ENCODE measurements at regions not wholly inside any gene's neighbourhood (a gene's known extent, or its start where the extent isn't known, plus 50 kb on each side); places are given as distances from the start of the nearest gene placed in this dataset.

DNA sequence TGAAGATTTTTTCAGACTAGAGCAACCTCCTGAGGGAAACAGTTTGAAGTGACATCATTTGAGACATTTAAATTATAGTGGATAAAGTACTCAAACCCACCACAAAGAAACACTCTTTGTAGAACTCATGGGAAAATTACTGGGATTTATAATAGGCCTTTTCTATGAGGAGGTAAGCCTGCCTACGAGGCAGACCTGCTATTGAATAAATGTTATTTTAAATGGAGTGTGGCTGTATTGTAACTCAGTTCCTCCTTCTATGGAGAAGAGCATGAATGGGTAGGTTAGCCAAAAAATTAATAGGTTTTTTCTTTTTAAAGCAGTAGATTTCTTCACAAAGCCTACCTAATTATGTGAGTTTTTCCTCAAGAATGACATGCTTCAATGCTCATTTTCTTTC, 63.7 kb upstream of the PLEKHA5 start:
- H3K4me3 ChIP-seq (ENCODE audit: control insufficient read depth, low read depth, low read length) = no peak overlapping the region
- TF ChIP-seq, protein P1, sequence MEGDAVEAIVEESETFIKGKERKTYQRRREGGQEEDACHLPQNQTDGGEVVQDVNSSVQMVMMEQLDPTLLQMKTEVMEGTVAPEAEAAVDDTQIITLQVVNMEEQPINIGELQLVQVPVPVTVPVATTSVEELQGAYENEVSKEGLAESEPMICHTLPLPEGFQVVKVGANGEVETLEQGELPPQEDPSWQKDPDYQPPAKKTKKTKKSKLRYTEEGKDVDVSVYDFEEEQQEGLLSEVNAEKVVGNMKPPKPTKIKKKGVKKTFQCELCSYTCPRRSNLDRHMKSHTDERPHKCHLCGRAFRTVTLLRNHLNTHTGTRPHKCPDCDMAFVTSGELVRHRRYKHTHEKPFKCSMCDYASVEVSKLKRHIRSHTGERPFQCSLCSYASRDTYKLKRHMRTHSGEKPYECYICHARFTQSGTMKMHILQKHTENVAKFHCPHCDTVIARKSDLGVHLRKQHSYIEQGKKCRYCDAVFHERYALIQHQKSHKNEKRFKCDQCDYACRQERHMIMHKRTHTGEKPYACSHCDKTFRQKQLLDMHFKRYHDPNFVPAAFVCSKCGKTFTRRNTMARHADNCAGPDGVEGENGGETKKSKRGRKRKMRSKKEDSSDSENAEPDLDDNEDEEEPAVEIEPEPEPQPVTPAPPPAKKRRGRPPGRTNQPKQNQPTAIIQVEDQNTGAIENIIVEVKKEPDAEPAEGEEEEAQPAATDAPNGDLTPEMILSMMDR (conservative IDR thresholded peaks at IDR 0.05; ENCODE audit: control insufficient read depth, insufficient read depth, low read depth, low read length) = no peak
- DNase-seq (ENCODE audit: low read depth) = no peak

DNA sequence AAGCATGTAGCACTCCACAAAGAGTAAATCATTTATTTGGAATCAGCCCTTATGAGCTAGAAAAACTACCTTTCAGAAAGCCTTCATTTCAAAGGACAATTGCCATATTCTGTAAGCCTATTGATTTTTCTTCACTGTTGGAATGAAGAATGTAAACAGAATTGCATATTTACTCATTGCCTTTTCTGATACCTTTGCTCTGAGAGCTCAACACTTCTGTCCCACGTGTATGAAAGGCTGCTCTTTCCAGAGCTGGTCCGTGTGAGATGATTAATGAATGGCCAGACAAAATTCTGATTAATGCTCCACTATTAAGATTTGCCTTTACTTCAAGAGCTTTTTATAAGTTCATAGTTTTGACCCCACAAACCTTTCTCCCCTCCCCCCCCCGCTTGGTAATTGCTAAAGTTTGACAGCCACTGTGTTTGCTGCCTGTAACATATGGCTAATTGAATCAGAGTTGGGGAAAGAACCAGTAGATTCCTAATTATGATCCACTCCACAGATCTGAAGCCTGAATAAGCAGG, 63.0 kb upstream of the PLEKHA5 start:
- TF ChIP-seq, protein P1 (conservative IDR thresholded peaks at IDR 0.05; ENCODE audit: control insufficient read depth, insufficient read depth, low read depth, low read length) = no peak
- no peak for DNase-seq (ENCODE audit: low read depth)
- H3K4me3 ChIP-seq (ENCODE audit: control insufficient read depth, low read depth, low read length) = no peak overlapping the region

DNA sequence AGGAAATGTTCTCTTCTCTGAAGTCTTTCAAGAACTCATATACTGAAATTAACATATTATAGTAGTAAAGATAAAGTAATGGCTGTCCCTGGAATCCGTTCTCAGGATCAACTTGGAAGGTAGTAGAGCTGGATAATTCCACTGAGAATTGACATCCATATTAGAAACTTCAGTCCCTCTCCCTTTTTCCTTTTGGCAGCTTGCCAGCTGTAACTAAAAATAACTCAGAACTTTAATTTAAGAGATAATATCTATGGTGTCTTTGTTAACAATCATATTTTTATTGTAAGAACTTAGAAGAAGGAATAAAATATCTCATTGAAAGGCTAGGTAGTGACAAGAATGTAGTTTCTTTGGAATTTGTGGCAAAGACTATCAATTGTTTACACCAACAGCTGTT, 61.4 kb upstream of the PLEKHA5 start:
- no peak for DNase-seq (ENCODE audit: low read depth)
- TF ChIP-seq, protein P1 (conservative IDR thresholded peaks at IDR 0.05; ENCODE audit: control insufficient read depth, insufficient read depth, low read depth, low read length) = no peak

DNA sequence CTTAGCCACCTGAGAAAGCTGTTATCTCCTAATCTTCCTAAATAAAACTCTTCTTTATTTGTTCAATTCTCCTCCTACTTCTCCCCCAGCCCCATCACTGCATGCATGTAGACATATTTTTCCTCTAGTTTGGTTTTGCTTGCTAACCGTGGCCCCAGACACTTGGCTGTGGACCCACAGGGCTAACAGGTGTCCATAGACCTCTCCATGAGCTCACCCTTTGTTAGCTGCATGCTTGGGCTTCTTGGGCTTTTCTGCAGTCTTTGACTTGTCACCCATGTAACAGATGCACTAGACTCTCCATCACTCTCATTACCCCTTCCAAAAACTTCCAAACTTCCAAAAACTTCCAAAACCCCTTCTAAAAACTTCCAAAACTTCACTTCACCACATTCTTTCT, 59.2 kb upstream of the PLEKHA5 start:
- TF ChIP-seq, protein P1 (conservative IDR thresholded peaks at IDR 0.05; ENCODE audit: control insufficient read depth, insufficient read depth, low read depth, low read length) = no peak
- DNase-seq (ENCODE audit: low read depth) = no peak
- no peak overlapping the region for H3K4me3 ChIP-seq (ENCODE audit: control insufficient read depth, low read depth, low read length)

More for the DNA sequence above, 61.4 kb upstream of the PLEKHA5 start:
- no peak overlapping the region for H3K4me3 ChIP-seq (ENCODE audit: control insufficient read depth, low read depth, low read length)

DNA sequence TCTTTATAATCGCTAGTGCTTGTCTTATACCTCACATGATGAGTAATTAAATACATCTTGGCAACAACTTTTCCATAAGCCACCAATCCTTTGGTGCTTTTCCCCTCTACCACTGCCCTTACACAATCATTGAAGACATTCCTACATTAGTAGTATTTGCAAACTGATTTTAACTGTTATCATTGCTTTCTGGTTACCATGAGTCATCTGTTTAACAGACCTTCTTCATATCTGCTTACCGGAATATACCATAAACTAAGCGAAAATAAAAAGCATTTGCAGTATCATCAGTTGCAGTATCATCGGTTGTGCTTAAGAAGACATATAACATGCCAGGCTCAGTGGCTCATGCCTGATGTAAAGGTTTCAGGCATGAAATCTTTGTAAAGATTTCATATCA, 54.8 kb upstream of the PLEKHA5 start:
- peak; percentile 7 for DNase-seq (ENCODE audit: low read depth)
- TF ChIP-seq, protein P1 (conservative IDR thresholded peaks at IDR 0.05; ENCODE audit: control insufficient read depth, insufficient read depth, low read depth, low read length) = no peak
- H3K4me3 ChIP-seq (ENCODE audit: control insufficient read depth, low read depth, low read length) = no peak overlapping the region

DNA sequence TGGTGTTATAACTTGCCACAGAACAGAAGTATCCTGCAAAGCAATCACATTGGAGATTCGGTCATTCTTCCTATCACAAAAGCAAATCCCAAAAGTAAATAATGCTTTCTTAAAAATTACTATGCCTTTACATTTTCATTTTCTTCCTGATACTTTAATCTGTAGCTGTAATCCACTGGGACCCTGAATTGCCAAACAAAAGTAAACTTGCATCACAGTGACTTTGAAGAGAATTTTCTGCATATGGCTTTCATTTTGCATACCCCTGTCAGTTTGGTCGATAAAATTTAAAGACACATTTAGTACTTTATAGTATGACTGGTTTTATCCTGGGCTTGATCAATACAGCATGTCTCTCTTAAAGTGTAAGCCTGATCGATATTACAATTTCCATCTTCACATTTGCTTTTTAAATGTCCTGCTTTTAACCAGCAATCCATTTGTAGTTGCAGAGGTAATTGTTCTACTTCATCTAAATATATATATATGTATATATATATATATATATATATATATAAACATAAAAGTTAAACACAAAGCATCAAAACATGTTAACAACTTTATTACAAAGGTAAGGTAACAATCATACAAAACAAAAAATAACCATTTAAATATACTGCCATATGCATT, 53.7 kb upstream of the PLEKHA5 start:
- TF ChIP-seq, protein P1 (conservative IDR thresholded peaks at IDR 0.05; ENCODE audit: control insufficient read depth, insufficient read depth, low read depth, low read length) = no peak
- H3K4me3 ChIP-seq (ENCODE audit: control insufficient read depth, low read depth, low read length) = no peak overlapping the region
- DNase-seq (ENCODE audit: low read depth) = peak; percentile 25

Measured in fibroblast of mammary gland (primary cell).